AG09309 (cell line): ENCODE measurements at regions not wholly inside any gene's neighbourhood (a gene's known extent, or its start where the extent isn't known, plus 50 kb on each side); places are given as distances from the start of the nearest gene placed in this dataset.

ENCODE experiments used
- DNase-seq: peaks from one replicate; pipeline ENCODE4 v3.0.0-alpha.2; 2010; ENCODE audit warnings: low read depth
- H3K4me3 ChIP-seq: 2 replicates; pipeline ENCODE4 v1.5.1; 2011; ENCODE audit warnings: mild to moderate bottlenecking, low read depth, low read length, moderate library complexity; ENCODE audit not compliant: control insufficient read depth
- TF ChIP-seq, protein P1 (sequence below): IDR thresholded peaks from 2 replicates; pipeline ENCODE4 v1.5.1; 2011; ENCODE audit warnings: mild to moderate bottlenecking, low read depth, low read length, inconsistent platforms; ENCODE audit not compliant: insufficient read depth, control insufficient read depth; ENCODE audit errors: missing control alignments

GRCh38 chr1:217977943-217978342 is 307.1 kb upstream of the RRP15 start:
- no peak overlapping the region for H3K4me3 ChIP-seq
- DNase-seq: no peak
- TF ChIP-seq, protein P1, sequence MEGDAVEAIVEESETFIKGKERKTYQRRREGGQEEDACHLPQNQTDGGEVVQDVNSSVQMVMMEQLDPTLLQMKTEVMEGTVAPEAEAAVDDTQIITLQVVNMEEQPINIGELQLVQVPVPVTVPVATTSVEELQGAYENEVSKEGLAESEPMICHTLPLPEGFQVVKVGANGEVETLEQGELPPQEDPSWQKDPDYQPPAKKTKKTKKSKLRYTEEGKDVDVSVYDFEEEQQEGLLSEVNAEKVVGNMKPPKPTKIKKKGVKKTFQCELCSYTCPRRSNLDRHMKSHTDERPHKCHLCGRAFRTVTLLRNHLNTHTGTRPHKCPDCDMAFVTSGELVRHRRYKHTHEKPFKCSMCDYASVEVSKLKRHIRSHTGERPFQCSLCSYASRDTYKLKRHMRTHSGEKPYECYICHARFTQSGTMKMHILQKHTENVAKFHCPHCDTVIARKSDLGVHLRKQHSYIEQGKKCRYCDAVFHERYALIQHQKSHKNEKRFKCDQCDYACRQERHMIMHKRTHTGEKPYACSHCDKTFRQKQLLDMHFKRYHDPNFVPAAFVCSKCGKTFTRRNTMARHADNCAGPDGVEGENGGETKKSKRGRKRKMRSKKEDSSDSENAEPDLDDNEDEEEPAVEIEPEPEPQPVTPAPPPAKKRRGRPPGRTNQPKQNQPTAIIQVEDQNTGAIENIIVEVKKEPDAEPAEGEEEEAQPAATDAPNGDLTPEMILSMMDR: no peak

- TF ChIP-seq, protein P1: no peak
- H3K4me3 ChIP-seq: no peak overlapping the region
- DNase-seq: no peak
Observed at GRCh38 chr1:217981430-217981829, 303.7 kb upstream of the RRP15 start.

GRCh38 chr1:217982331-217983050 is 302.6 kb upstream of the RRP15 start:
- no peak overlapping the region for H3K4me3 ChIP-seq
- DNase-seq: no peak
- TF ChIP-seq, protein P1: no peak

GRCh38 chr1:217983051-217983375 is 302.1 kb upstream of the RRP15 start:
- no peak for DNase-seq

DNA sequence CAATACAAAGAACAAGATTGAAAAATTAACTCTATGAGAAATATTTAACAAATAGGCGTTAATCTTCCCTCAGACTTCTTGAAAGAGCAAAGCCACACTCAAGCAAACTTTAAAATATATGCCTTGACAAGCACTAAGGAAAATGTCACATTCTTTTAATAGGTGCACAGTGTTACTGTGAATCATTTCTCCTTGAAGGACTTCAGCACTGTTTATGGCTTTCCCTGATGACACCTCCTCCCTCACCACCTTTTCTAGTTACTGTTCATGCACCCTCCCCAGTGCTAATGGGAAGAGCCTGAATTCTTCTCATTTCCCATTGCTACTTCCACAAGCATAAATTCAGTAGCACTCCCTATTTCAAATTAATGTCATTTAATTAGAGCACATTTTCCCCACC is 299.5 kb upstream of the RRP15 start:
- no peak for DNase-seq
- TF ChIP-seq, protein P1: no peak
- no peak overlapping the region for H3K4me3 ChIP-seq

More at GRCh38 chr1:217983051-217983375, 302.1 kb upstream of the RRP15 start:
- TF ChIP-seq, protein P1: no peak
- no peak overlapping the region for H3K4me3 ChIP-seq

DNA sequence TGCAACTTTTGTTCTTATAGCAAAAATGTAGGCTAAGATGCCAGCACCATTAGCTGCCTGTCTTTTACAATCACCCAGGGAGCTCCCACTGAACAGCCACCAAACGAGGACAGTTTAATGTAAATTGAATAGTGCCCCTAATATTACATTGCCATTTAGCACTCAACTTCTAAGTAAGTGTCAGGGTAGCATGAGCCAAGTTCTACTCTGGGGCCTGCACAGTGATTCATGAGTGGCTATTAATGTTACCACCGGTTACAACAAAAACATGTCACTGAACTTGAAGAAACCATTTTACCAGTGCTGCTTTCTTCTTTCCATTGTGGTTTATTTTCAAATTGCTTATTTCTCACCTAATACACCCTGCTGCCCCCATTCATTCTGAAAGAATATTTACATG is 295.6 kb upstream of the RRP15 start:
- DNase-seq: no peak
- H3K4me3 ChIP-seq: no peak overlapping the region
- TF ChIP-seq, protein P1: no peak
